ENCODE measurements at regions not wholly inside any gene's neighbourhood (a gene's known extent, or its start where the extent isn't known, plus 50 kb on each side); places are given as distances from the start of the nearest gene placed in this dataset.

- Mint-ChIP-seq H3K4me1 (no peaks in the 10 kb centered on the region), H3K27me3 (ENCODE audit: low read depth) (no peaks in the 10 kb centered on the region), H3K36me3 (ENCODE audit: low read depth) (no peaks in the 10 kb centered on the region), H3K4me3 (no peak overlapping the region), H3K9me3 (peaks cover 3% of the 10 kb centered on the region), H3K27ac (ENCODE audit: unreplicated experiment) (no peak overlapping the region)
- DNase-seq (ENCODE audit: low read depth, low spot score) = no peak
- TF ChIP-seq CTCF (conservative IDR thresholded peaks at IDR 0.05) = no peak
Measured at GRCh38 chr4:91961504-91961903, 342.3 kb upstream of the GRID2 start.

DNA sequence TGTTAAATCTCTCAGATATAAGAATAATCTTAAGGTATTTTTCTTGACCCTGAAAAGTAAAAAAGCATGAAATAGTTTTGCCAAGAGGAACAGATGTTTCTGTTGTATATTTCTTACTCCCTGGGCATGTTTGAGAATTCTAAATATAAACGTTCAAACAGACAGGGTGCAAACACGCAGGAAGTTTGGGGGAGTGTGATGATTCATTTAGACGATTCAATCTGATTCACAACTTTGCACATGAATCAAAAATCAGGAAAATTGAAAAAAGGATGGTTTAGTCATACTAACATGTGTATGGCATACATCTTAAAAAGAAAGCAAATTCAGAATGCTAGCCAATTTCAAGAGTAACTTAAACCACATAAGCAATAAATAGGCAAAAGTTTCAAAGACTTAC is 340.3 kb upstream of the GRID2 start:
- H3K27me3 Mint-ChIP-seq (ENCODE audit: low read depth) = no peaks in the 10 kb centered on the region
- no peaks in the 10 kb centered on the region for H3K4me1 Mint-ChIP-seq
- H3K27ac Mint-ChIP-seq (ENCODE audit: unreplicated experiment) = no peak overlapping the region
- no peaks in the 10 kb centered on the region for H3K36me3 Mint-ChIP-seq (ENCODE audit: low read depth)
- H3K4me3 Mint-ChIP-seq = no peak overlapping the region
- H3K9me3 Mint-ChIP-seq = peaks cover 2% of the 10 kb centered on the region
- DNase-seq (ENCODE audit: low read depth, low spot score) = no peak
- no peak for TF ChIP-seq CTCF (conservative IDR thresholded peaks at IDR 0.05)

GRCh38 chr4:91965166-91965565 is 338.6 kb upstream of the GRID2 start:
- no peaks in the 10 kb centered on the region for H3K4me1 Mint-ChIP-seq
- peaks cover 2% of the 10 kb centered on the region for H3K9me3 Mint-ChIP-seq
- no peaks in the 10 kb centered on the region for H3K27me3 Mint-ChIP-seq (ENCODE audit: low read depth)
- H3K4me3 Mint-ChIP-seq = no peak overlapping the region
- DNase-seq (ENCODE audit: low read depth, low spot score) = no peak
- TF ChIP-seq CTCF (conservative IDR thresholded peaks at IDR 0.05) = peak; percentile 14
- H3K36me3 Mint-ChIP-seq (ENCODE audit: low read depth) = no peaks in the 10 kb centered on the region
- no peak overlapping the region for H3K27ac Mint-ChIP-seq (ENCODE audit: unreplicated experiment)

- Mint-ChIP-seq H3K27ac (ENCODE audit: unreplicated experiment) (no peak overlapping the region), H3K27me3 (ENCODE audit: low read depth) (no peaks in the 10 kb centered on the region), H3K4me1 (no peaks in the 10 kb centered on the region), H3K9me3 (peaks cover 18% of the 10 kb centered on the region), H3K36me3 (ENCODE audit: low read depth) (peaks cover 4% of the 10 kb centered on the region), H3K4me3 (no peak overlapping the region)
- TF ChIP-seq CTCF (conservative IDR thresholded peaks at IDR 0.05) = no peak
- no peak for DNase-seq (ENCODE audit: low read depth, low spot score)
Measured at GRCh38 chr4:91973479-91974153, 330.1 kb upstream of the GRID2 start.

DNA sequence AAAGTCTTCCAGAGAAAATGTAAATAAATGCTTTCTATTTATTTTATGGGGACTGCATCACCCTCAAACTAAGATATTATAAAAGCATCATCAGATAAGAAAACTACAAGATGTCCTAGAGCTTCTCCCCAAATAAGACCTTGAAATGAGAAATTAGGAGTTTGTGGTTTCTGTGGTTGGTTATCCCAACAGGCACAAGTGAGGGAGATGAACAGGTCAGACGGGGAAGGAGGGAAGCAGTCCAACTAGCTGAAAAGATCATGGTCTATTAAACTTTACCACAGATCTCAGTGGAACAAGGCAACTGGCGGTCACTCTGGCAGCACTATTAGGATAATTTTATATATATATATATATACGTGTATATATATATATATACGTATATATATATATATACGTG is 319.3 kb upstream of the GRID2 start:
- Mint-ChIP-seq H3K36me3 (ENCODE audit: low read depth) (no peaks in the 10 kb centered on the region), H3K27me3 (ENCODE audit: low read depth) (no peaks in the 10 kb centered on the region), H3K4me1 (no peaks in the 10 kb centered on the region), H3K9me3 (no peaks in the 10 kb centered on the region), H3K4me3 (no peak overlapping the region), H3K27ac (ENCODE audit: unreplicated experiment) (no peak overlapping the region)
- TF ChIP-seq CTCF (conservative IDR thresholded peaks at IDR 0.05) = no peak
- DNase-seq (ENCODE audit: low read depth, low spot score) = no peak

Data from neural crest cell (in vitro differentiated cells).